ENCODE measurements at regions not wholly inside any gene's neighbourhood (a gene's known extent, or its start where the extent isn't known, plus 50 kb on each side); places are given as distances from the start of the nearest gene placed in this dataset.

- no peak for DNase-seq (ENCODE audit: low spot score)
Measured at GRCh38 chr13:80131204-80131603, 209.7 kb downstream of the SPRY2 start.

- no peak for DNase-seq (ENCODE audit: low spot score)
Measured at GRCh38 chr13:80126389-80127068, 214.4 kb downstream of the SPRY2 start.

- DNase-seq (ENCODE audit: low spot score): no peak
Measured at GRCh38 chr13:80123945-80124344, 217.0 kb downstream of the SPRY2 start.

GRCh38 chr13:80121038-80121437, 219.9 kb downstream of the SPRY2 start:
- DNase-seq (ENCODE audit: low spot score): no peak

GRCh38 chr13:80118506-80118905, 222.4 kb downstream of the SPRY2 start:
- no peak for DNase-seq (ENCODE audit: low spot score)

GRCh38 chr13:80118099-80118498, 222.8 kb downstream of the SPRY2 start:
- no peak for DNase-seq (ENCODE audit: low spot score)

- no peak for DNase-seq (ENCODE audit: low spot score)
Measured at GRCh38 chr13:80117515-80117914, 223.4 kb downstream of the SPRY2 start.

GRCh38 chr13:80116107-80116506, 224.8 kb downstream of the SPRY2 start:
- DNase-seq (ENCODE audit: low spot score): no peak

- no peak for DNase-seq (ENCODE audit: low spot score)
Measured at GRCh38 chr13:80115616-80116015, 225.3 kb downstream of the SPRY2 start.

- DNase-seq (ENCODE audit: low spot score): no peak
Measured at GRCh38 chr13:80113714-80114454, 227.0 kb downstream of the SPRY2 start.

GRCh38 chr13:80109303-80109702, 231.6 kb downstream of the SPRY2 start:
- DNase-seq (ENCODE audit: low spot score): no peak

GRCh38 chr13:80105350-80105749, 235.6 kb downstream of the SPRY2 start:
- no peak for DNase-seq (ENCODE audit: low spot score)

- DNase-seq (ENCODE audit: low spot score): no peak
Measured at GRCh38 chr13:80101040-80101439, 239.9 kb downstream of the SPRY2 start.

GRCh38 chr13:80100636-80101035, 240.3 kb downstream of the SPRY2 start:
- no peak for DNase-seq (ENCODE audit: low spot score)

- no peak for DNase-seq (ENCODE audit: low spot score)
Measured at GRCh38 chr13:80097561-80097960, 243.4 kb downstream of the SPRY2 start.

GRCh38 chr13:80096383-80096782, 244.5 kb downstream of the SPRY2 start:
- DNase-seq (ENCODE audit: low spot score): no peak

- no peak for DNase-seq (ENCODE audit: low spot score)
Measured at GRCh38 chr13:80094526-80094925, 246.4 kb downstream of the SPRY2 start.

GRCh38 chr13:80093888-80094287, 247.0 kb downstream of the SPRY2 start:
- DNase-seq (ENCODE audit: low spot score): no peak

- DNase-seq (ENCODE audit: low spot score): no peak
Measured at GRCh38 chr13:80086304-80086721, 254.6 kb downstream of the SPRY2 start.

GRCh38 chr13:80083853-80084676, 256.9 kb downstream of the SPRY2 start:
- no peak for DNase-seq (ENCODE audit: low spot score)

GRCh38 chr13:80083081-80083852, 257.7 kb downstream of the SPRY2 start:
- DNase-seq (ENCODE audit: low spot score): no peak
